GM12872 (cell line): ENCODE measurements at regions not wholly inside any gene's neighbourhood (a gene's known extent, or its start where the extent isn't known, plus 50 kb on each side); places are given as distances from the start of the nearest gene placed in this dataset.

Source experiments
- CTCF ChIP-seq: IDR thresholded peaks from 3 replicates; pipeline ENCODE4 v1.5.1; 2011; ENCODE audit warnings: low read depth, mild to moderate bottlenecking, low read length, moderate library complexity; ENCODE audit not compliant: insufficient read depth

GRCh38 chr6:170142559-170142958, 148.3 kb downstream of the DLL1 start:
- no peak for TF ChIP-seq CTCF

GRCh38 chr6:170140129-170140528, 150.7 kb downstream of the DLL1 start:
- TF ChIP-seq CTCF = no peak

- TF ChIP-seq CTCF = no peak
These were observed 151.3 kb downstream of the DLL1 start for GRCh38 chr6:170139531-170139930.

GRCh38 chr6:170137911-170138910, 152.7 kb downstream of the DLL1 start:
- TF ChIP-seq CTCF = no peak

GRCh38 chr6:170137176-170137891, 153.5 kb downstream of the DLL1 start:
- no peak for TF ChIP-seq CTCF

GRCh38 chr6:170136541-170137175, 154.2 kb downstream of the DLL1 start:
- TF ChIP-seq CTCF = no peak
